ENCODE measurements at regions not wholly inside any gene's neighbourhood (a gene's known extent, or its start where the extent isn't known, plus 50 kb on each side); places are given as distances from the start of the nearest gene placed in this dataset.

DNA sequence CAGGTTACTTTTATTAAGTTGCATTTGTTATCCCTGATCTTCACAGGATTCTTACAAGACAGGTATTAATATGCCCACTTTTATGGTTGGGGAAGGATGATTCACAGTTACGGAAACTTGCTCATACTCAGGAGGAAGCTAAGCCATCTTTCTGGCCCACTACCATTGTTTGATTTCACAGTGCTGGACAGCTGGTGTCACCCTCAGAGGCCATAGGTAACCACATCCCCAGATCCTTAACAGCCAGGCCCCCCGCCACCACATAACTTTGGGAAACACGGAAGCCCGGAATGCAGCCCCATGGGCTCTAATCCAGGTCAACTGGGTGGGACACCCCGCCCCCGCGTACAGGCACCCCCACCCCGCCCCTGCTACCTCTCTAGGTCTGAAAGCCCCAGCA, 119.7 kb downstream of the IRS2 start:
- no CpG with 5 or more reads among the region's 8 CpGs for WGBS (ENCODE audit: extremely low coverage, insufficient read length, low lambda C conversion rate)

More for the DNA sequence above, 119.7 kb downstream of the IRS2 start:
- no peak overlapping the region for H4K91ac ChIP-seq (ENCODE audit: insufficient read length, low read depth, low read length)
- H3K36me3 Mint-ChIP-seq (ENCODE audit: insufficient read depth in 1 of 3, low read depth in 3 of 3), result no peaks in the 10 kb centered on the region
- H3K27ac ChIP-seq (ENCODE audit: insufficient read length, low read depth, low read length), result no peak overlapping the region
- H4K8ac ChIP-seq (replicated peaks; ENCODE audit: insufficient read length, low read depth, low read length), result no peak overlapping the region
- H4K5ac ChIP-seq (ENCODE audit: insufficient read length, low read depth, low read length), result no peak overlapping the region
- H2BK120ac ChIP-seq (ENCODE audit: low read depth, low read length, poor library complexity, severe bottlenecking), result no peak overlapping the region
- H4K20me1 ChIP-seq (ENCODE audit: control insufficient read depth, insufficient read depth, insufficient read length), result no peaks in the 10 kb centered on the region
- H2BK12ac ChIP-seq (ENCODE audit: insufficient read length, low read depth, low read length), result no peak overlapping the region
- H3K23ac ChIP-seq (ENCODE audit: insufficient read length, low read depth, low read length), result no peak overlapping the region
- H3K23me2 ChIP-seq (ENCODE audit: insufficient read length, low read depth, low read length, poor library complexity, severe bottlenecking), result no peaks in the 10 kb centered on the region
- H3K27me3 ChIP-seq (ENCODE audit: insufficient read depth, low read length), result no peaks in the 10 kb centered on the region
- H3K9me3 Mint-ChIP-seq, result no peaks in the 10 kb centered on the region; a peak in 1 of 5 replicates
- H3K14ac ChIP-seq (ENCODE audit: insufficient read depth, low read length), result no peak overlapping the region
- no peaks in the 10 kb centered on the region for H3K79me1 ChIP-seq (ENCODE audit: insufficient read depth, low read depth, low read length, poor library complexity, severe bottlenecking)
- no peak overlapping the region for H2AFZ ChIP-seq (ENCODE audit: low read length)
- H3K4me1 ChIP-seq (ENCODE audit: insufficient read depth, low read length), result no peaks in the 10 kb centered on the region
- no peaks in the 10 kb centered on the region for H3K27me3 Mint-ChIP-seq (ENCODE audit: low read depth)
- H3K4ac ChIP-seq (ENCODE audit: low read depth, low read length), result no peak overlapping the region
- peaks cover 9 to 16% of the 10 kb centered on the region in 2 experiments for H3K4me1 Mint-ChIP-seq
- no peak overlapping the region for H3K56ac ChIP-seq (ENCODE audit: insufficient read length, low read depth, low read length)
- no peak overlapping the region for H3K4me2 ChIP-seq (ENCODE audit: insufficient read depth, insufficient read length, low read length)
- H3T11ph ChIP-seq (ENCODE audit: low read length), result no peak overlapping the region
- H3K27ac Mint-ChIP-seq, result no peak overlapping the region
- no peak overlapping the region for H3K4me3 Mint-ChIP-seq
- TF ChIP-seq CTCF (conservative IDR thresholded peaks at IDR 0.05), result no peak
- H3K18ac ChIP-seq (ENCODE audit: insufficient read length, low read depth, low read length), result no peak overlapping the region
- no peak overlapping the region for H2BK5ac ChIP-seq (ENCODE audit: insufficient read length, low read length)
- no peak overlapping the region for H3K9ac ChIP-seq (ENCODE audit: extremely low read depth, insufficient read length, low read length)
- no peak overlapping the region for H2BK20ac ChIP-seq (ENCODE audit: low read depth, low read length, poor library complexity, severe bottlenecking)
- no peak for DNase-seq
- no peaks in the 10 kb centered on the region for H3K9me3 ChIP-seq (ENCODE audit: control insufficient read depth, low read depth, low read length)
- H3K79me2 ChIP-seq (ENCODE audit: insufficient read depth, low read length), result no peaks in the 10 kb centered on the region
- no peak overlapping the region for H2AK5ac ChIP-seq (ENCODE audit: insufficient read length, low read length)
- no peak overlapping the region for H2BK15ac ChIP-seq (ENCODE audit: low read depth, low read length)

All from H9 (cell line).